ENCODE measurements at regions not wholly inside any gene's neighbourhood (a gene's known extent, or its start where the extent isn't known, plus 50 kb on each side); places are given as distances from the start of the nearest gene placed in this dataset.

GRCh38 chr16:55151561-55152305, 172.3 kb upstream of the IRX6 start:
- Histone ChIP-seq H4K20me1 (ENCODE audit: control insufficient read depth, extremely low read depth, insufficient read depth, low read length) (no peaks in the 10 kb centered on the region), H3K9me3 (ENCODE audit: control insufficient read depth, insufficient read depth, low read depth, low read length) (no peaks in the 10 kb centered on the region), H3K4me1 (ENCODE audit: control insufficient read depth, extremely low read depth, insufficient read depth, low read length) (no peaks in the 10 kb centered on the region), H3K27ac (ENCODE audit: insufficient read depth, low read length) (no peak overlapping the region), H3K79me2 (ENCODE audit: control insufficient read depth, insufficient read depth, low read length) (no peaks in the 10 kb centered on the region), H3K4me2 (ENCODE audit: extremely low read depth, insufficient read depth, low read length) (no peak overlapping the region), H3K9ac (ENCODE audit: insufficient read depth, low read length) (no peak overlapping the region), H3K4me3 (replicated peaks in 1 of 4; ENCODE audit: control extremely low read depth in 1 of 4, insufficient read depth in 1 of 4, low read depth in 3 of 4, low read length in 4 of 4) (no peak overlapping the region), H3K27me3 (ENCODE audit: control insufficient read depth, insufficient read depth, low read length) (no peaks in the 10 kb centered on the region), H2AFZ (ENCODE audit: low read length) (no peak overlapping the region), H3K36me3 (ENCODE audit: control insufficient read depth, insufficient read depth, low read length) (no peaks in the 10 kb centered on the region)
- TF ChIP-seq EZH2 (IDR thresholded peaks at IDR 0.05; ENCODE audit: low read length, missing control alignments) (no peak), CTCF (conservative IDR thresholded peaks at IDR 0.05 in 1 of 2, IDR thresholded peaks at IDR 0.05 in 1 of 2; ENCODE audit: low read depth in 1 of 2, low read length in 2 of 2) (no peak)
- no peak for DNase-seq (ENCODE audit: low read depth in 2 of 2)

- no peak overlapping the region for H2AFZ ChIP-seq (ENCODE audit: low read length)
- H3K9me3 ChIP-seq (ENCODE audit: control insufficient read depth, insufficient read depth, low read depth, low read length), result no peaks in the 10 kb centered on the region
- no peaks in the 10 kb centered on the region for H3K36me3 ChIP-seq (ENCODE audit: control insufficient read depth, insufficient read depth, low read length)
- no peak for TF ChIP-seq EZH2 (IDR thresholded peaks at IDR 0.05; ENCODE audit: low read length, missing control alignments)
- no peak for TF ChIP-seq CTCF (conservative IDR thresholded peaks at IDR 0.05 in 1 of 2, IDR thresholded peaks at IDR 0.05 in 1 of 2; ENCODE audit: low read depth in 1 of 2, low read length in 2 of 2)
- H3K4me3 ChIP-seq (replicated peaks in 1 of 4; ENCODE audit: control extremely low read depth in 1 of 4, insufficient read depth in 1 of 4, low read depth in 3 of 4, low read length in 4 of 4), result no peak overlapping the region
- no peaks in the 10 kb centered on the region for H4K20me1 ChIP-seq (ENCODE audit: control insufficient read depth, extremely low read depth, insufficient read depth, low read length)
- H3K27me3 ChIP-seq (ENCODE audit: control insufficient read depth, insufficient read depth, low read length), result no peaks in the 10 kb centered on the region
- no peak for DNase-seq (ENCODE audit: low read depth in 2 of 2)
- H3K4me1 ChIP-seq (ENCODE audit: control insufficient read depth, extremely low read depth, insufficient read depth, low read length), result no peaks in the 10 kb centered on the region
- H3K27ac ChIP-seq (ENCODE audit: insufficient read depth, low read length), result no peak overlapping the region
- H3K4me2 ChIP-seq (ENCODE audit: extremely low read depth, insufficient read depth, low read length), result no peak overlapping the region
- no peaks in the 10 kb centered on the region for H3K79me2 ChIP-seq (ENCODE audit: control insufficient read depth, insufficient read depth, low read length)
- H3K9ac ChIP-seq (ENCODE audit: insufficient read depth, low read length), result no peak overlapping the region
Observed at GRCh38 chr16:55152875-55153390, 171.1 kb upstream of the IRX6 start.

DNA sequence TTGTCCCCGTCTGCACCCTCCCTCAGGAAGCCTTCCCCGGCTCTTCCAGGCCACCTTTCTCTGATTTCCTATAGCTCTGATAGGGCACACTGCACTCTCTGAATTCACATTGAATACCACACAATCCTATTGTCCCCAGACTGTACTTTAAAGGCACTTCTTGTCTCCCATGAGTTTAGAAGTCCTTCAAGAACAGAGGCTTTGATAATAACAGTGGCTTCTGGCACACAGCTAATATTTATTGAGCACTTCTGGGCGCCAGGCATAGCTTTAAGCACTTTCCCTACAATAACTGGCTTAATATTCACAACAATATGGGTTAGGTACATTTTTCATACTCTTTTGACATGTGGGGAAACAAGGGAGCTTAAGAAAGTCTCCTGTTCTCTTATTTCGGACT, 169.7 kb upstream of the IRX6 start:
- Histone ChIP-seq H3K36me3 (ENCODE audit: control insufficient read depth, insufficient read depth, low read length) (no peaks in the 10 kb centered on the region), H3K9me3 (ENCODE audit: control insufficient read depth, insufficient read depth, low read depth, low read length) (no peaks in the 10 kb centered on the region), H2AFZ (ENCODE audit: low read length) (no peak overlapping the region), H4K20me1 (ENCODE audit: control insufficient read depth, extremely low read depth, insufficient read depth, low read length) (no peaks in the 10 kb centered on the region), H3K4me2 (ENCODE audit: extremely low read depth, insufficient read depth, low read length) (no peak overlapping the region), H3K9ac (ENCODE audit: insufficient read depth, low read length) (no peak overlapping the region), H3K27ac (ENCODE audit: insufficient read depth, low read length) (no peak overlapping the region), H3K27me3 (ENCODE audit: control insufficient read depth, insufficient read depth, low read length) (no peaks in the 10 kb centered on the region), H3K4me1 (ENCODE audit: control insufficient read depth, extremely low read depth, insufficient read depth, low read length) (no peaks in the 10 kb centered on the region), H3K79me2 (ENCODE audit: control insufficient read depth, insufficient read depth, low read length) (no peaks in the 10 kb centered on the region), H3K4me3 (replicated peaks in 1 of 4; ENCODE audit: control extremely low read depth in 1 of 4, insufficient read depth in 1 of 4, low read depth in 3 of 4, low read length in 4 of 4) (no peak overlapping the region)
- no peak for DNase-seq (ENCODE audit: low read depth in 2 of 2)
- TF ChIP-seq EZH2 (IDR thresholded peaks at IDR 0.05; ENCODE audit: low read length, missing control alignments) (no peak), CTCF (conservative IDR thresholded peaks at IDR 0.05 in 1 of 2, IDR thresholded peaks at IDR 0.05 in 1 of 2; ENCODE audit: low read depth in 1 of 2, low read length in 2 of 2) (no peak)

All from fibroblast of lung (primary cell).